Adrenal gland (tissue), 9 donors: ENCODE measurements at regions not wholly inside any gene's neighbourhood (a gene's known extent, or its start where the extent isn't known, plus 50 kb on each side); places are given as distances from the start of the nearest gene placed in this dataset.

Experiments
- DNase-seq, 7 donors: peaks; one replicate each; pipeline ENCODE4 v3.0.0-alpha.2; 2019 to 2020
- H3K27ac ChIP-seq, 5 donors: fragments of 200-600 bp; sonication (generic) in 4 of 5; 1 replicate in 3 of 5; 2 replicates in 2 of 5; pipeline versions ENCODE4 v1.5.1 to v1.8.0; 2016 to 2020; ENCODE audit warnings: mild to moderate bottlenecking in 1 of 5
- H3K27me3 ChIP-seq: fragments of 200-600 bp; 2 replicates; pipeline ENCODE4 v1.8.0; 2021
- H3K36me3 ChIP-seq, 2 donors: fragments of 200-600 bp; replicated peaks in 1 of 2; 1 replicate in 1 of 2; 2 replicates in 1 of 2; pipeline versions ENCODE4 v1.5.1 to v1.8.0; 2018 to 2022
- H3K4me1 ChIP-seq, 2 donors: fragments of 200-600 bp; replicated peaks in 1 of 2; 1 replicate in 1 of 2; 2 replicates in 1 of 2; pipeline versions ENCODE4 v1.5.1 to v1.8.0; 2018 to 2021
- H3K4me3 ChIP-seq, 4 donors: fragments of 200-600 bp; sonication (generic) in 3 of 4; one replicate each; pipeline ENCODE4 v1.5.1; 2016 to 2018
- H3K9me3 ChIP-seq, 3 donors: fragments of 200-600 bp; sonication (generic) in 1 of 3; replicated peaks in 1 of 3; 1 replicate in 2 of 3; 2 replicates in 1 of 3; pipeline versions ENCODE4 v1.5.1 to v1.8.0; 2016 to 2021
- POLR2A ChIP-seq, 2 donors: fragments of 450-650 bp; IDR thresholded peaks; one replicate each; pipeline ENCODE4 v1.6.1; 2017; ENCODE audit warnings: antibody characterized with exemption in 2 of 2, mild to moderate bottlenecking in 2 of 2, moderate library complexity in 1 of 2
- WGBS, 4 donors: extraction: QIAGEN DNeasy Blood & Tissue Kit in 2 of 4; methylation state at CpG; one replicate each; pipeline versions ENCODE4 v1.1.5 to v1.1.7; 2013 to 2017; 5-methylcytosine and 5-hydroxymethylcytosine counted together
- intact Hi-C, 2 donors: fragments of 100-400 bp; cut with DNase I; formaldehyde crosslinking; loops; one replicate each; pipeline versions ENCODE4 v1.14.1 to v1.15.0; 2022 to 2023
- TF ChIP-seq, protein P1 (sequence below), 6 experiments: fragments of 450-650 bp in 4 of 6; fragments of 200-600 bp in 2 of 6; sonication (generic) in 1 of 6; IDR thresholded peaks; 1 replicate in 5 of 6; 2 replicates in 1 of 6; pipeline versions ENCODE4 v1.5.1 to v1.8.0; 2016 to 2021; ENCODE audit warnings: antibody characterized with exemption in 6 of 6, mild to moderate bottlenecking in 2 of 6, moderate library complexity in 1 of 6
- donor health status: healthy with polysubstance abuse.
- donor health status: Bipolar disorder and iron deficiency.
- donor health status: DM: yes; HTN: yes; CAD: no.
- donor health status: DM: no; HTN: no; CAD: no.
- donor health status: DM: no; HTN: no; CAD: no.

DNA sequence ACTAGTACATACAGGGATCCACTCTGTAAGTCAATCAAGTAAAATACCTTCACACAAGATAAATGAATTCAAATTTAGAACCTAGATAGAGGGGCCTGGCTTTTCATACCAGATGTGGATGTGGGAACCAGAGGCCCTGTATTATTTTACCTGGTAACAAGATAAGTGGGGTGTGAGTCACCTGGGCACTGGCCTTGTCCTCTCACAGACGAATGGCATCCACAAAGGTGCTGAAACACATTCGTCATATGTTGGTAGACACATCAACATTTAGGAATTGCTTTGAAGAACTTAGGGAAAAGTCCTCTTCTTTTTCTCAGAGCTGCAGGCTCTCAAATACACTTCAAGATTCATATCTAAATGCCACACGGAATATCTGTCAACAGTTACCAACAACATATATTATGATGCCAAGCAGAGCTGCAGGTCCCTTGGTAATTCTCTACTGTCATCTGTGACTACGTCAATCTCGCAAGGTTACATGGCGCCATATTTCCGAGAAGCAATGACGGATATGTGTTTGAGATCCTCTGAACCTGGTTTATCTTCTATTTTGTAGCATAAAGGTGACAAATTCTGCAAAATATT is 618.6 kb downstream of the EPM2A start:
- no peak for DNase-seq
- H3K4me1 ChIP-seq, result no peaks in the 10 kb centered on the region
- 81 to 83% (median 82%) methylated on average over 8 of the region's 8 CpGs for WGBS, 4 donors
- H3K27ac ChIP-seq, result no peak overlapping the region
- H3K9me3 ChIP-seq, result no peaks in the 10 kb centered on the region
- TF ChIP-seq POLR2A (IDR thresholded peaks at IDR 0.05), result no peak
- TF ChIP-seq, protein P1, sequence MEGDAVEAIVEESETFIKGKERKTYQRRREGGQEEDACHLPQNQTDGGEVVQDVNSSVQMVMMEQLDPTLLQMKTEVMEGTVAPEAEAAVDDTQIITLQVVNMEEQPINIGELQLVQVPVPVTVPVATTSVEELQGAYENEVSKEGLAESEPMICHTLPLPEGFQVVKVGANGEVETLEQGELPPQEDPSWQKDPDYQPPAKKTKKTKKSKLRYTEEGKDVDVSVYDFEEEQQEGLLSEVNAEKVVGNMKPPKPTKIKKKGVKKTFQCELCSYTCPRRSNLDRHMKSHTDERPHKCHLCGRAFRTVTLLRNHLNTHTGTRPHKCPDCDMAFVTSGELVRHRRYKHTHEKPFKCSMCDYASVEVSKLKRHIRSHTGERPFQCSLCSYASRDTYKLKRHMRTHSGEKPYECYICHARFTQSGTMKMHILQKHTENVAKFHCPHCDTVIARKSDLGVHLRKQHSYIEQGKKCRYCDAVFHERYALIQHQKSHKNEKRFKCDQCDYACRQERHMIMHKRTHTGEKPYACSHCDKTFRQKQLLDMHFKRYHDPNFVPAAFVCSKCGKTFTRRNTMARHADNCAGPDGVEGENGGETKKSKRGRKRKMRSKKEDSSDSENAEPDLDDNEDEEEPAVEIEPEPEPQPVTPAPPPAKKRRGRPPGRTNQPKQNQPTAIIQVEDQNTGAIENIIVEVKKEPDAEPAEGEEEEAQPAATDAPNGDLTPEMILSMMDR (IDR thresholded peaks at IDR 0.05), result no peak
- H3K4me3 ChIP-seq, result no peak overlapping the region
- H3K36me3 ChIP-seq, result no peaks in the 10 kb centered on the region
- intact Hi-C loops, result no loop called here
- H3K27me3 ChIP-seq, result no peaks in the 10 kb centered on the region

DNA sequence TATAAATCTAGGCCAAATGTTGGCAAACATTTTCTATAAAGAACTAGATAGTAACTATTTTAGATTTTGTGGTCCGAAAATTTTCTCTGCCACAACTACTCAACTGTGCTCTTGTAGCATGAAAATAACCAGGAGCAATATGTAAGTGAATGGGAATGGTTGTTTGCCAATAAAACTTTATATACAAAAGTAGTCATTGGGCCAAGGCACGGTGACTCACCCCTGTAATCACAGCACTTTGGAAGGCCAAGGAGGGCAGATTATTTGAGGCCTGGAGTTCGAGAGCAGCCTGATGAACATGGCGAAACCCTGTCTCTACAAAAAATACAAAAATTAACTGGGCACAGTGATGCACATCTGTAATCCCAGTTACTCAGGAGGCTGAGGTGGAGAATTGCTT is 617.1 kb downstream of the EPM2A start:
- no peaks in the 10 kb centered on the region for H3K36me3 ChIP-seq
- H3K27me3 ChIP-seq, result no peaks in the 10 kb centered on the region
- TF ChIP-seq, protein P1 (IDR thresholded peaks at IDR 0.05), result no peak
- TF ChIP-seq POLR2A (IDR thresholded peaks at IDR 0.05), result no peak
- no peak overlapping the region for H3K4me3 ChIP-seq
- intact Hi-C loops, result no loop called here
- no peak for DNase-seq
- H3K27ac ChIP-seq, result no peak overlapping the region
- no peaks in the 10 kb centered on the region for H3K4me1 ChIP-seq
- no peaks in the 10 kb centered on the region for H3K9me3 ChIP-seq
- WGBS, 4 donors, result 90 to 94% (median 93%) methylated on average over 4 of the region's 4 CpGs

DNA sequence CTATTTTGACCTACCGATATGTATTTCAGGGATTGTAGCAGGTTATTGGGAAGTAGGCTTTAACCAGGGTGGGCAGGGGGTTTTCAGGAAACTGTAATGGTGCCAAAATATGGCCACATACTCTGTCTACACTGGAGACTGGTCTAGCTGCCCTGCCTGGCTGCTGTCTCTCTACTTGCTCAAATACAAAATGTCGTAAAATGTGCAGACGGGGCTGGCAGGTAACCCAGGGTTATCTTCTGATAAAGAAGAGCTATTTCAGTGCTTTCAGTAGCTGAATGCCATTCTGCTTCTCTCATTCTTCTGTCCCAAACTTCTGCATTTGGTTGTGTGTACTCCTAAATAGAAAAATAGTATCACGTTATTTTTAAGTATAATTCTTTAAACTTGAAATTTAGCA is 616.2 kb downstream of the EPM2A start:
- H3K27me3 ChIP-seq, result no peaks in the 10 kb centered on the region
- H3K4me1 ChIP-seq, result no peaks in the 10 kb centered on the region
- WGBS, 4 donors, result 83 to 89% (median 89%) methylated on average over 4 of the region's 4 CpGs
- H3K36me3 ChIP-seq, result no peaks in the 10 kb centered on the region
- H3K4me3 ChIP-seq, result no peak overlapping the region
- no peak for DNase-seq
- intact Hi-C loops, result no loop called here
- no peaks in the 10 kb centered on the region for H3K9me3 ChIP-seq
- TF ChIP-seq POLR2A (IDR thresholded peaks at IDR 0.05), result no peak
- TF ChIP-seq, protein P1 (IDR thresholded peaks at IDR 0.05), result no peak
- no peak overlapping the region for H3K27ac ChIP-seq

DNA sequence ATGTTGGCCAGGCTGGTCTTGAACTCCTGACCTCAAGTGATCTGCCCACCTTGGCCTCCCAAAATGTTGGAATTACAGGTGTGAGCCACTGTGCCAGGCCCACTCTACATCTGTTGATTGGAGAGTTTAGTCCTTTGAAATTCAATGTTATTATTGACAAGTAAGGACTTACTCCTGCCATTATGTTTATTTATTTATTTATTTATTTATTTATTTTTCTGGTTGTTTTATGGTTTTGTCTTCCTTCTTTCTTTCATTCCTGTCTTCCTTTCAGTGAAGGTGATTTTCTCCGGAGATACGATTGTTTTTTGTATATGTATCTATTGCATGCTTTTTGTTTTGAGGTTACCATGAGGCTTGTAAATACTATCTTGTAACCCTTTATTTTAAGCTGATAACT is 602.6 kb downstream of the EPM2A start:
- no peak overlapping the region for H3K4me3 ChIP-seq
- no peaks in the 10 kb centered on the region for H3K4me1 ChIP-seq
- H3K9me3 ChIP-seq, result no peaks in the 10 kb centered on the region
- no peak for DNase-seq
- TF ChIP-seq, protein P1 (IDR thresholded peaks at IDR 0.05), result no peak
- no peak for TF ChIP-seq POLR2A (IDR thresholded peaks at IDR 0.05)
- H3K36me3 ChIP-seq, result no peaks in the 10 kb centered on the region
- intact Hi-C loops, result no loop called here
- H3K27me3 ChIP-seq, result no peaks in the 10 kb centered on the region
- 86 to 97% (median 92%) methylated on average over 2 of the region's 2 CpGs for WGBS, 4 donors
- no peak overlapping the region for H3K27ac ChIP-seq
